HEK293T (cell line): ENCODE measurements at regions not wholly inside any gene's neighbourhood (a gene's known extent, or its start where the extent isn't known, plus 50 kb on each side); places are given as distances from the start of the nearest gene placed in this dataset.

Experiments
- BHLHE40 ChIP-seq: fragments of 450-650 bp; IDR thresholded peaks from 2 replicates; pipeline ENCODE4 v1.6.1; 2016; ENCODE audit warnings: mild to moderate bottlenecking, moderate library complexity, borderline replicate concordance
- CTBP1 ChIP-seq: fragments of 450-650 bp; IDR thresholded peaks from 2 replicates; pipeline ENCODE4 v1.6.1; 2016; ENCODE audit warnings: borderline replicate concordance
- ELF4 ChIP-seq: fragments of 450-650 bp; IDR thresholded peaks from 2 replicates; pipeline ENCODE4 v1.6.1; 2017; ENCODE audit warnings: antibody characterized with exemption
- FOXA1 ChIP-seq: fragments of 450-650 bp; IDR thresholded peaks from 2 replicates; pipeline ENCODE4 v1.6.1; 2016; ENCODE audit warnings: mild to moderate bottlenecking
- FOXM1 ChIP-seq: fragments of 450-650 bp; IDR thresholded peaks from 2 replicates; pipeline ENCODE4 v1.6.1; 2017; ENCODE audit warnings: mild to moderate bottlenecking, borderline replicate concordance
- HDGF ChIP-seq: fragments of 450-650 bp; IDR thresholded peaks from 2 replicates; pipeline ENCODE4 v1.6.1; 2017; ENCODE audit warnings: antibody characterized with exemption, borderline replicate concordance
- L3MBTL2 ChIP-seq: fragments of 450-650 bp; conservative IDR thresholded peaks from 2 replicates; pipeline ENCODE4 v1.6.1; 2016; ENCODE audit warnings: mild to moderate bottlenecking
- LEF1 ChIP-seq: fragments of 450-650 bp; IDR thresholded peaks from 2 replicates; pipeline ENCODE4 v1.6.1; 2017; ENCODE audit warnings: mild to moderate bottlenecking, borderline replicate concordance
- PKNOX1 ChIP-seq: fragments of 450-650 bp; IDR thresholded peaks from 2 replicates; pipeline ENCODE4 v1.6.1; 2016
- SP1 ChIP-seq: fragments of 450-650 bp; IDR thresholded peaks from 2 replicates; pipeline ENCODE4 v1.6.1; 2017
- SUZ12 ChIP-seq: fragments of 450-650 bp; IDR thresholded peaks from 2 replicates; pipeline ENCODE4 v1.6.1; 2016; ENCODE audit warnings: mild to moderate bottlenecking
- TARDBP ChIP-seq: fragments of 450-650 bp; IDR thresholded peaks from 2 replicates; pipeline ENCODE4 v1.6.1; 2016
- ZNF384 ChIP-seq: fragments of 450-650 bp; IDR thresholded peaks from 2 replicates; pipeline ENCODE4 v1.6.1; 2016

- TF ChIP-seq FOXA1 (no peak), FOXM1 (no peak), ELF4 (no peak), CTBP1 (no peak), SUZ12 (no peak), SP1 (no peak), TARDBP (no peak), BHLHE40 (no peak), PKNOX1 (no peak), L3MBTL2 (no peak), LEF1 (no peak), ZNF384 (no peak), HDGF (no peak)
Measured at GRCh38 chr20:39885975-39886649, 802.9 kb downstream of the MAFB start.
